Testis (tissue), 2 donors: ENCODE measurements at regions not wholly inside any gene's neighbourhood (a gene's known extent, or its start where the extent isn't known, plus 50 kb on each side); places are given as distances from the start of the nearest gene placed in this dataset.

Source experiments
- DNase-seq: peaks from one replicate; pipeline ENCODE4 v3.0.0-alpha.2; 2019
- H3K27ac ChIP-seq, 2 donors: fragments of 200-600 bp; sonication (generic); one replicate each; pipeline ENCODE4 v1.5.1; 2019
- H3K27me3 ChIP-seq: fragments of 200-600 bp; sonication (generic); one replicate; pipeline ENCODE4 v1.5.1; 2019
- H3K36me3 ChIP-seq: fragments of 200-600 bp; sonication (generic); one replicate; pipeline ENCODE4 v1.5.1; 2017; ENCODE audit warnings: low read depth; ENCODE audit errors: missing control alignments
- H3K4me1 ChIP-seq: fragments of 200-600 bp; sonication (generic); one replicate; pipeline ENCODE4 v1.5.1; 2019
- H3K4me3 ChIP-seq, 2 donors: fragments of 200-600 bp; sonication (generic); one replicate each; pipeline ENCODE4 v1.5.1; 2017 to 2019
- H3K9me3 ChIP-seq: fragments of 200-600 bp; sonication (generic); one replicate; pipeline ENCODE4 v1.5.1; 2017
- CTCF ChIP-seq, 3 experiments: fragments of 450-650 bp in 2 of 3; fragments of 200-600 bp in 1 of 3; sonication (generic) in 1 of 3; IDR thresholded peaks; one replicate each; pipeline ENCODE4 v1.5.1; 2016 to 2019; ENCODE audit warnings: antibody characterized with exemption in 3 of 3, mild to moderate bottlenecking in 2 of 3, moderate library complexity in 1 of 3
- POLR2A ChIP-seq: fragments of 450-650 bp; IDR thresholded peaks from one replicate; pipeline ENCODE4 v1.6.1; 2017; ENCODE audit warnings: antibody characterized with exemption, mild to moderate bottlenecking, moderate library complexity
- WGBS, 2 donors: methylation state at CpG; one replicate each; pipeline ENCODE4 v1.1.5; 2018; 5-methylcytosine and 5-hydroxymethylcytosine counted together
- intact Hi-C: fragments of 100-400 bp; cut with DNase I; formaldehyde crosslinking; loops from one replicate; pipeline ENCODE4 v1.15.1; 2023; ENCODE audit warnings: low total_unique reads

GRCh38 chr3:104149154-104149553, 1217.6 kb upstream of the ALCAM start:
- intact Hi-C loops: no loop called here

GRCh38 chr3:104150724-104151123, 1216.0 kb upstream of the ALCAM start:
- Histone ChIP-seq H3K27me3 (no peaks in the 10 kb centered on the region), H3K4me1 (no peaks in the 10 kb centered on the region), H3K4me3 (no peak overlapping the region), H3K36me3 (no peaks in the 10 kb centered on the region), H3K27ac (no peak overlapping the region), H3K9me3 (no peaks in the 10 kb centered on the region)
- WGBS, 2 donors: 88 to 90% methylated on average over 2 of the region's 2 CpGs
- intact Hi-C loops: no loop called here
- DNase-seq: no peak
- TF ChIP-seq CTCF (IDR thresholded peaks at IDR 0.05) (no peak), POLR2A (no peak)

More at GRCh38 chr3:104149154-104149553, 1217.6 kb upstream of the ALCAM start:
- no peaks in the 10 kb centered on the region for H3K36me3 ChIP-seq
- H3K27me3 ChIP-seq: no peaks in the 10 kb centered on the region
- no peak overlapping the region for H3K4me3 ChIP-seq
- TF ChIP-seq CTCF (IDR thresholded peaks at IDR 0.05) (no peak), POLR2A (no peak)
- no peak for DNase-seq
- H3K27ac ChIP-seq: no peak overlapping the region
- WGBS, 2 donors: 87 to 96% methylated on average over 1 of the region's 1 CpG
- no peaks in the 10 kb centered on the region for H3K4me1 ChIP-seq
- H3K9me3 ChIP-seq: no peaks in the 10 kb centered on the region

- no peaks in the 10 kb centered on the region for H3K27me3 ChIP-seq
- TF ChIP-seq POLR2A (no peak), CTCF (IDR thresholded peaks at IDR 0.05) (no peak)
These were observed 1211.8 kb upstream of the ALCAM start for GRCh38 chr3:104154896-104155295.

GRCh38 chr3:104165866-104166265, 1200.8 kb upstream of the ALCAM start:
- Histone ChIP-seq H3K4me1 (no peaks in the 10 kb centered on the region), H3K9me3 (no peaks in the 10 kb centered on the region), H3K27ac (no peak overlapping the region), H3K4me3 (no peak overlapping the region), H3K36me3 (no peaks in the 10 kb centered on the region), H3K27me3 (no peaks in the 10 kb centered on the region)
- WGBS, 2 donors: 83 to 95% methylated on average over 2 of the region's 2 CpGs
- no peak for DNase-seq
- no peak for TF ChIP-seq POLR2A
- no peak for TF ChIP-seq CTCF (IDR thresholded peaks at IDR 0.05)
- intact Hi-C loops: no loop called here

More at GRCh38 chr3:104154896-104155295, 1211.8 kb upstream of the ALCAM start:
- no peaks in the 10 kb centered on the region for H3K4me1 ChIP-seq
- no peaks in the 10 kb centered on the region for H3K36me3 ChIP-seq
- H3K9me3 ChIP-seq: no peaks in the 10 kb centered on the region
- no peak overlapping the region for H3K27ac ChIP-seq
- intact Hi-C loops: no loop called here
- no peak overlapping the region for H3K4me3 ChIP-seq
- WGBS, 2 donors: 32 to 47% methylated on average over 2 of the region's 2 CpGs
- no peak for DNase-seq

GRCh38 chr3:104168386-104168785, 1198.3 kb upstream of the ALCAM start:
- Histone ChIP-seq H3K36me3 (no peaks in the 10 kb centered on the region), H3K4me1 (no peaks in the 10 kb centered on the region), H3K4me3 (no peak overlapping the region), H3K27ac (no peak overlapping the region), H3K9me3 (no peaks in the 10 kb centered on the region), H3K27me3 (no peaks in the 10 kb centered on the region)
- DNase-seq: no peak
- WGBS, 2 donors: 85% methylated on average over 3 of the region's 3 CpGs
- TF ChIP-seq POLR2A (no peak), CTCF (IDR thresholded peaks at IDR 0.05) (no peak)
- intact Hi-C loops: no loop called here
